GM21619 (cell line): ENCODE measurements at regions not wholly inside any gene's neighbourhood (a gene's known extent, or its start where the extent isn't known, plus 50 kb on each side); places are given as distances from the start of the nearest gene placed in this dataset.
"Not testable (repeated sequence)": the region's sequence is repeated elsewhere in the genome, so short reads cannot be mapped to it uniquely, and the experiment has no call there.

ENCODE experiments used
- ATAC-seq: cut with Tn5 transposase; IDR thresholded peaks from one replicate; pipeline ENCODE4 v1.9.1; 2021; ENCODE audit not compliant: unreplicated experiment

DNA sequence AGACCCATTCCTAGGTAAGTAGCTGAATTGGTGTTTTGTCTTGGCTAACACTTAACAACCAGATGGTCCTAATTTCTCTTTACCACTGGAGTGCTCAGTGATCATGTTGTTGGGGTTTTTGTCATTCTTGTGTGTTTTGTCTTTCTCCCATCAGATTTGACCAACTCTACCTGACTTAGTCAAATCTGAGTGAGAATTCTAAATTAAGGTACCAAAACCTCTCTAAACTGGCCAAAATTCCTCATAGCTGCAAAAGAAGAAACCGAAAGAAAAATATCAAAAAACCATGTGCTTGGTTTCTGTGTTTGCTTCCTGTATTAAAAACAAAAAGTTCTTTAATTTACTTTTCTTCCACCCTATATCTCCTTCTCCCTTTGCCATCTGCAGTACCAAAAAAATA lies 350.7 kb upstream of the SPHKAP start:
- ATAC-seq = no peak

DNA sequence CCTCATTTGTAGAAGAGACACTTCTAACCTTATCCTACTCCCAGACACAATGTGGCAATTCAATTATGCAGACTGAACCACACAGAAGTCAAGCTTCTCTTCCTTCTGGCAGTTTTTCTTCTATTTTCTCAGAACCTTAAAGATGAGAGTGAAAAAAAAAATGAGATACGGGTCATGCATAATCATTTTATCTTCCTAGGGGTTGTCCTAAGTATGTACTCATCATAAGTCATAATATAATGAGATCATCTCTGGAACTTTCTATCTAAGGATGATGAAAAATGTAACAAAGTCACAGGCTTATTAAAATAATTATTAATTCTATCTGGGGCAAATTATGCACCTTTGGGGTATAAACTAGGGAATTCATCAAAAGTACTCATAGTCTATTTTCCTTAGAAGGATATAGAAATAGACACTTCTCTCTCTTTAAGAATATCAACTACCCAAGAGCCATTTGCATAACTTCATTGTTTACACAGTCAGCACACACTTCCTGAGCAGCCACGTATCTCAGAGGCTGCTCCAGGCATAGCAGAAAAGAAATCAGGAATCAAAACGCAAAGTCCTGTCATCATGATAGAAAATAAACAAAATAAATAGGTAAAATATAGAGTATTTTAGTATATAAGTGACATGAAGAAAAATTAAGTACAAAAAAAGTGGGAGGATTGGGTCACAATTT lies 345.9 kb upstream of the SPHKAP start:
- ATAC-seq = no peak

DNA sequence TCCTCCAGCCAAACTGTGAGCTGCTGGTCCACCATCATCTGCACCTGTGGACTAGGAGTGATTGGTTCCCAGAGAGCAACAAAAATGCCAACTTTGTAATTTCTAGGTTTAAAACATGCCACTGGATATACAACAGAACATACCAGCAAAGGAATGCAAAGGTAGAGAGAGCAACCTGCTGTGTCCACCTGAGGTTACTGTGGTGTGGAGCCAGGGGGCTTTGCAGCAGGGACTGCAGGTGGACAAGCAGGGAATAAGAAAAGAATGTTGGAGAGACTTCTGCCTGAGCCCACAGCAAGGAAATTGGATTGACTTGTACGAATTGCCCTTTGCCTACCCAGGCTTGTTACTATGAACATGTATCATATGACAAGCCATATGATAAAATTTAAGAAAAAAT lies 345.2 kb upstream of the SPHKAP start:
- no peak for ATAC-seq

DNA sequence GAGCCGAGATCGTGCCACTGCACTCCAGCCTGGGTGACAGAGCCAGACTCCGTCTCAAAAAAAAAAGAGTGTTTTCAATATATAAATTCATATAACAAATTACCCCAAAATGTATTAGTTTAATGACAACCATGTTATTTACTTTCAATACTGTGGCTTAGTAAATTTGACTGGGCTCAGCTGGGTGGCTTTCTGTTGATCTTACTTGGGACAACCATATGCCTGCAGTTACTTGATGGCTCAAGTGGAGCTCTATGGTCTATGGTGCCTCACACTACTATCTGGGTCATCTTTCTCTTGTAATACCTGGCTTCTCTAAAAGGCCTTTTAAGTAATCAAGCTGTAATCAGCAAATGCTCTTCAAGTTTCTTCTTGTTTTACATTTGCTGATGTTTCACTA lies 341.5 kb upstream of the SPHKAP start:
- no peak for ATAC-seq

DNA sequence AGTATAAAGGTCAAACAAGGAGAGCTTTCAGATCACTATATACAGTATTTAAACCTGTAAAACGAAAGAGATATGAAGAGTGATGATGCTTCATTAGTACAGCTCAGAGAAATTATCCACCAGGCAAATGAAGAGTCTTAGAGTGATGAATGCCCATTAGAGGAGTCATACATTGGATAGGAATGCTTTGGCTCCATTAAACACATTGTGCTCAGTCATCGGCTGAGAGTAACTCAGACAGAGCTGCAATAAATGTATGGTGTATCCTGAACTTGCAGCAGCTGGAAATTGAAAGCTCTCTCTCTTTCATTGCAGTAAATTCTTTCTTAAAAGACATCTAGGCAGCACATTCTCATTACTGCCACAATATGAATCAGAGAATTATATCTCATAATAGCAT lies 340.8 kb upstream of the SPHKAP start:
- ATAC-seq = no peak

DNA sequence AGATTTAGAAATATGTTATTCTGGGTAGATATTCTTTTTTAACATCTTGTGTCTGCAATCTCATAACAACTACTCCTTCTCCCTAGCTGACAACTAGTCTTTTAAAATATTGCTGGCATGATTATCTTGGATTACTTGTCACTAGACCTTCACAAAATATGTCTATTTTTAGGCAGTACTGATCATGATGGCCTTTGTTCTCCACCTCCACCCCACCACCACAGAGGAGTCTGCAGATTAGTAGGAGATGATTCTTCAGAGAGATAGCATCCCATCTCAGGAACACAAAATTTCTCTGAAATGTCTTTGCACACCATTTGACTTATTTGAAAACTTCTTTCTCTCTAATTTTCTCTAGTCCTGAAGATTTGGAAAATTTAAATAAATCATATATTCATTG lies 338.1 kb upstream of the SPHKAP start:
- ATAC-seq = no peak

DNA sequence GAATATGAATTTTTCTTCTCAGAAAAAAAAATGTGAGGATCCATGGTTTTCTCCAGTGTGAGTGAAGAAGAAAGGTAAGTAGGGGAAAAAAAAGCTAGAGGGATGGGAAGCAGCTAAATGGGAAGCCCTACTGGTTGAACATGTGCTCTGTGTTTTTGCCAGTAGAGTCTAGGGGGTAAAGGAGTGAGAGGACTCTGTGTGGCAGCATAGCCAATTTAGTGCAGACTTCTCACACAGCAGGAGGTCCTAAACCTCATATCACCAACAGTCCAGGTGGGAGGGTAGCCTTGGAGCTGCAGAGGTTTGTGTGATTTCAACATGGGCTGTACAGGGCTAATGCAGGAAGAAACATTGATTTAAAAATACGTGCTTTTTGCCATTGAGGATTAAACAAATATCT lies 334.5 kb upstream of the SPHKAP start:
- no peak for ATAC-seq

DNA sequence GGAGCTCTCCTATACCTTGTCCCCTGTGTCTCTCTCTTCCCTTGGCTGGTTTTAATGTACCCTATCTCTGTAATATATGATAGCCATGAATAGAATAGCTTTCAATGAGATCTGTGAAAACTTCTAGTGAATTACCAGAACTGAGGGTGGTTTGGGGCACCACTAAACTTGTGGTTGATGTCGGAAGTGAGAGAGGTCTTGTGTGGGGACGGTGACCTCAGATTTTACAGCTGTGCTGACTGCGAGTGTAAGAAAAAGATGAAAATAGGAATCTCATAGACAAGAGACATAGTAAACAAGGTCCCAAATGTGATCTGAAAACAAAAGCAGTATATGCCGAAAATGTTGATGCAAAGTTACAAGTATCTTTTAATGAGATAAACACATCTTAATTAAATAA lies 332.0 kb upstream of the SPHKAP start:
- ATAC-seq = not testable (repeated sequence)

DNA sequence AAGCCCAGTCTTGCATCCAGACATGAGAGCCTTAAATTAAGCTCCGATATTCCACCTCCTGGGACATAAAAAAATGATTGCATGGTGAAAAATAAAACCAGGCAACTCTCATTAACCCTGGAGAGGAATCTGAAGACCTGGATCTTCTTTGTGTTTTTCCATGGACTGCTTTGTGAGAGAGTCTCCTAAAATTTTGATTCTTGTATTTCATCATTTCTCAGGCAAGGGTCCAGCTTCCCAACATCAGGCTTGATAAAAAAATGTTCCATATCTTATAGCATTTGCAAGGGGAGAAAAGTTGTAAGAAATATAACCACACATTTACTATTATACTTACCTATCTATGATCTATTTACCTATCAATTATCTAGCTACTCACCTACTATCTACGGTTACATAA lies 327.5 kb upstream of the SPHKAP start:
- ATAC-seq = no peak

DNA sequence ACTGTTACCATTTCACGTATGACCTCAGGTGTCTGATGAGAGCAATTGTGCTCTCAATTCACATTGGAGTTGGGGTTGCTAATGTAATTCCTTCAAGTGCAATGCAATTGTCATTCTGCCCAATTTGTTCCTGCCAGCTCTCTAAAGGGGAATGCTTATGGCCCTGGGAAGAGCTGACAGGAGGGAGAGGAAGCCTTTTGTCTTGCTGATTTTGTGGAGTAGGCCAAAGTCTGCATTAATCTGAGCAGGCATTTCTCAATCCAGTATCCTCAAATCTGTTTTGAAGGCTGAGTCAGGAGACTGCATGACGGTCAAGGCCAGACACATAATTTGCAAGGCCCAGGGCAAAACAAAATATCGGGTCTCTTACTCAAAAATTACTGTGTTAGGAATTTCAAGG lies 326.4 kb upstream of the SPHKAP start:
- ATAC-seq = no peak

DNA sequence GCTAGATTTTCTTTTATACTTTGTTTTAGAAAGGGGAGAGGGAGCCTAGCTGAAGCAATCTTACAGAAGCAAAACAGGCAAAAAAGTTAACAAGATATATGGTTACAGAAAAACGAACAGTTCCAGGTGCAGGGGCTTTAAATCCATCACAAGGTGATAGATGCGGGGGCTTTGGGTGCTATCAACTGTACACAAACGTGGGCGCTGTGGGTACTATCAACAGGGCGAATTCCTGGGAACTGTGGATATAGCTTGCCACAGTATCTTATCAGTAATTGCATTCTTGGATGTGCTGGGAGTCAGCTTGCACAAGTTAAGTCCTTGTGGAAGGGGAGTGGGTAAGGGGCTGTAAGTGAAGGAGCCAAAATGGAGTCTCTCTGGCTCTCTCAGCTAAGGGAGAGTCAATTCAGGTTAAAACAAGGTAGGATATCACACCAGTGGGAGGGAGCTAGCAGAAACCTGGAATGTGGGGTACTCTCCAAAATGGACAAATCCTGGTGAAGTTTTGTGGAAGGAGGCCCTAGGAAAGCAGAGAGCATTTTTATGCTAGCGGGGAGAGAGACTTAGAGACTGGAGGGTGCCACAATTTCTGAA lies 325.8 kb upstream of the SPHKAP start:
- no peak for ATAC-seq

DNA sequence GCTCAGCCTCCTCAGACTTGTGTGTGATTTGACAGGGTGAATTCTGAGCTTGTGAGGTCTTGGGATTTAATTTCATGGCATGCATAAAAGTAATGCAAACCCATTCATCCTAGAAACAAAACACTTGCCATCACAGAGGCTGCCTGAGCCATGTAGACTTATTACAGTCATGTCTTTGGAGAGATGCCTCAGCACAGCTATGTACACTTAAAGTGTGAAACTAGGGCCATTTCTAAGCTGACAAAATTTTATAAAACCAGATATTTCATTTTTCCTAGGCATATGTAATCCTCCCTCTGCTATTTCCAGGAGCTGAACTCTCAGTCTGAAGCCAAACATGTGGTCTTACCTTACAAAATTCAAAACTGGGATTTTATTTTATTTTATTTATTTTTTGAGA lies 322.2 kb upstream of the SPHKAP start:
- ATAC-seq = no peak

DNA sequence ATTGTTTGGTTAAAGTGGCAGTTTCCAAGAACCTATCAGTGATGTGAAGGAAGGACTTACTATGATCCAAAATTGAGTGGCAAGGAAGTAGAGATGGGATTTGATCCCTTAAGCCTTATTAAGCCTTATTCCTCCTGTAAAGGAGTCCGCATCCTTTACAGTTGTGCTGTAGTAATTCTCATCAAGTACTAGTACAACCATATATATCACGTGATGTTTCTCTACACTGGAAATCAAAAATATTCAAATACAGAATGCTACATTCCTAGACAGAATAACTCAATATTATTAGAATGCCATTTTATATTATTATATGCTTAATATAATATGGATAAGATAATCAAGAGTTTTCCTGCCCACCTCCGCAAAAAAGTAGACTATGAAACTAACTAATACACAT lies 312.4 kb upstream of the SPHKAP start:
- ATAC-seq = no peak

DNA sequence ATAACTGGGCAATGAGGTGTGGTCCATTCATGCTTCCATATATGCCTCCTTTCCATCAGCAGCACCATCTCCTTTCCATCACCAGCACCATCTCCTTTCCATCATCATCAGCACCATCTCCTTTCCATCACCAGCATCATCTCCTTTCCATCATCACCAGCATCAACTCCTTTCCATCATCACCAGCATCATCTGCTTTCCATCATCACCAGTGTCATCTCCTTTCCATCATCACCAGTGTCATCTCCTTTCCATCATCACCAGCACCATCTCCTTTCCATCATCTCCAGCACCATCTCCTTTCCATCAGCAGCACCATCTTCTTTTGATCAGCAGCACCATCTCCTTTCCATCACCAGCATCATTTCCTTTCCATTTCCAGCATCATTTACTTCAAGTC lies 297.5 kb upstream of the SPHKAP start:
- ATAC-seq = no peak

DNA sequence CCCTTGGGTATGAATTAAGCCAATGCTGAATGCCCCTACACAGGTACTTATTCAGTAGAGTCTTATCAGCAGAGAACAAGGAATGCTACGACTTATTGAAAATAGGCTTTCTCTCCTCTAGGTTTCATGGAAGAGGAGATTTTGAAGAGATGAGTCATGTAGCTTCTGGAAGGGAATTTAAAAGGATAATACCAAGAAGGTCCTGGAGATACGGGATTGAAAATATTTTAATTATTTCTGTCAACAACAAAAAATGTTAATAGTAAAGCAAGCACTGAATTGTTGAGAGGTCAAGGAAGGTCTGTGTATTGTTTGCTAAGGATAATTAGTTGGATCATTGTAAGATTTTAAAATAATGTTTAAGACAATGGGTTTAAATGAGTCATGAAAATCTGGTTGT lies 293.0 kb upstream of the SPHKAP start:
- no peak for ATAC-seq

DNA sequence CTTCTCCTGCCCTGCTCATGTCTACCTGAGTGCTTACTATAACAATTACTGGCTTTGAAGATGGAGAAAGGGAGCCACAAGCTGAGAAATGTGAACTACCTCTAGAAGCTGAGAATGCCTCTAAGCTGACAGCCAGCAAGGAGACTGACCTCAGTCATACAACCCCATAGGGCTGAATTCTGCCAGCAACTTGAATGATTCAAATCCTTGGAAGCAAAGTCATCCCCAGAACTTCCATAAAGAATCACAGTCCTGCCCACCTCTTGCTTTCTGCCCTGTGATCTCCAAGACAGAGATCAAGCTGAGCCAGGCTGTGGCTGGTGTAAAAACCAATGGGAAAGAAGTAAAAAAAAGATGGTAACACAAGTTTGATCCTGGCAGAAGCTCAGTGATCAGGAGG lies 288.2 kb upstream of the SPHKAP start:
- no peak for ATAC-seq

DNA sequence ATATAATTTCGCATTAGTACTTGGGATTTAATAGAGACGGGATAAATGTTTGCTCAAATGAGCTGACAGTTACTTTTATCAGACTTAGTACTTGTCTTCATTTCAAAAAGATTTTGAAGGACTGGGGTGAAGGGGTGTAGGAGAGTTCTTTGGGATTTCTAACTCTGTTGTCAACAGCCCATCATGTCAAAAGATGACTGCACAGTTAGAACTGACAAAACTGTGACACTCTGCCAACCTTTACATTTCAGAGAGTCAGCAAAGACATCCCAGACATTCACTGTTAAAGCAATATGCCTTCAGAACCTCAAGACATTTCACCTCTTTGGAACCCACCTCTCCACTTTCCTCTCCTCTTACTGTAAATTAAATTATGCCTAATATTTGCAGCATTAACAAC lies 285.4 kb upstream of the SPHKAP start:
- ATAC-seq = no peak

DNA sequence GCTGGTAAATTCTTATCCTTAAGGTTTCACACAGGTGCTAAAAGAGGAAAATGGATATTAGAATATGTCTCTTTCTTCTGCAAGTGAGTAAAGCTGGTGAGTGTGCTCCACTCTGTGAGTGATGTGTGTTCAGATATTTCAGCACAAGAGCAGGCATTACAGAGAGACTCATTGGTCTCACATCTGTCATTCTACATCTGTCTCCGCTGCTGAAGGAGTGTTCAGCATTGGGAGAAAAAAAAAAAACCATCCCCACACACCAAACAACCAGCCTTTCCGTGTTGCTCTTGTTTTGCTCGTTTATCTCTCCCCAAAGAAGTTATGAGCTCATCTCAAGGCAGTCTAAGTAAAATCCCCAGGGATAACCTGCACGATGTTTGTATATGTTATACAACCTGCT lies 283.9 kb upstream of the SPHKAP start:
- ATAC-seq = no peak

DNA sequence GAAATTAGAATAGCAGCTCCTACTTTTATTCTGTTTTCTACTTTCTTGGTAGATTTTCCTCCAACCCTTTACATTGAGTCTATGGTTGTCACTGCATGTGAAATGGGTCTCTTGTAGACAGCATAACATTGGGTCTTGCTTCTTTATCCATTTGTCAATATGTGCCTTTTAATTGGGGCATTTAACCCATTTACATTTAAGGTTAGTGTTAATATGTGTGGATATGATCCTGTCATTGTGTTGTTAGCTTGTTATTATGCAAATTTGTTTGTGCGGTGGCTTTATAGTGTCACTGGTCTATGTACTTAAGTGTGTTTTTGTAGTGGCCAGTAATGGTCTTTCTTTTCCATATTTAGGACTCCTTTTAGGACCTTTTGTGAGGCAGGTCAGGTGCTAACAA lies 276.9 kb upstream of the SPHKAP start:
- ATAC-seq = no peak

DNA sequence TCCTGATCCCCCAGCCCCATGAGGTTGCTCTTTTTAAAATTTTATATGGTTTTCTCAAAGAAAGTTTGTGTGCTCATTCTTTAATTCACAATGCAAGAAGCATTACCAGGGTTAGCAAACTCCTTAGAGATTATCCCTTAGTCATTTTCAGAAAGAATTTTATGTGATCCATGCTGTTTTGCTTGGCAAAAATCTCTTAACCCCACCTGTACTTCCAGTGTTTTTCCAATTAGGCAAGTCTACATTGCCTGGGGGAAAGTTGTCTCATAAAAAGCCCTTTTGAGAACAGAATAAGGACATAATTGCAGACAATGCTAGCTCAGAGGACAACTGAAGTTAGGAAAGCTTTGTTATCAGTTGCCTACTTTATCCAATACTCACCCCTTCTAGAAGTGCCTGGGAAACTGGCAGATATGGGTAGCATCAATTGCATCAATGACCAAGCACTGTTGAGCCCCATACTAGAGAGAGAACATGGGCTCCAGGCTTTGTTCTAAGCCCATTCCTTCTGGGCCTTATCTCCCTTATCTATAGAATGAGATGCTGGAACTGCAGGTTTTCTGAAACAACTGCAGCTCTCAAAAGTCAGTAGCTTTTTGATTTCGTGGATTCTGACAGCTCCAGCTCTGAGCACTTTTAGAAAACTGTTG lies 265.9 kb upstream of the SPHKAP start:
- ATAC-seq = no peak

DNA sequence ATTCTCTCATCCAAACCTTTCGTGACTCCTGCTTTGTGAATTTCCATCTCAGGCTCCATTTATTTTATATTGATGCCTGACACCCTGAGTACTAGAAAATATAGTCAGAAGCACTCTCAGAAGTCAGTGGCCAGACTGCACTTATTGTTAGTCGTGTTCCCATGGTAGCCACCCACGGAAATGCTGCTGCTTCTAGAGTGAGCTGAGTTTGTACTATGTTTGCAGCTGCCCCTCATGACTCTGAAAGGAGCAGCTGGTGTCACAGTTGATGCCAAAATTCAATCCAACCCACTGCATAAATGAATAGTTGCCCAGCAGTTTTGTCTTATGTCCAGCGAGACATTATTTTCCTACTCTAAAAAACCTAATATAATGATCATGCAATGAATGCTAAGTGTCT lies 265.2 kb upstream of the SPHKAP start:
- ATAC-seq = no peak

DNA sequence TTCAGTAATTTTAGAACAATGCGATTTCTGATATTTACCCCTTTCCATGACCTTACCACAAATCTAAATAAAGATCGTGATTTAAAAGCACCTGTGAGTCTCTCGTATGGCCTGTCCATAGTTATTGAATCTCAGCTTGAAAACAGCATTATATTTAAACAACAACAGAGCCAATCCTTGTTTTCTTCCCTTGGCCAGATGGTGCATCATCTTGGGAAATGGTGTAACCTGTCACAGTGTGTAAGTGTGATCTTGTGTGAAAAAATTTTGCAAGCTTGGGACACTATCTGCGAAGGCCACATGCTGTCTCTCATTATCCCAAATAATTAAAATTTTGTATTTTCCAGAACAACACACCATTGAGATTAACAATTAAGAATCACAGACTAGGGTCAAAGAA lies 262.7 kb upstream of the SPHKAP start:
- no peak for ATAC-seq

DNA sequence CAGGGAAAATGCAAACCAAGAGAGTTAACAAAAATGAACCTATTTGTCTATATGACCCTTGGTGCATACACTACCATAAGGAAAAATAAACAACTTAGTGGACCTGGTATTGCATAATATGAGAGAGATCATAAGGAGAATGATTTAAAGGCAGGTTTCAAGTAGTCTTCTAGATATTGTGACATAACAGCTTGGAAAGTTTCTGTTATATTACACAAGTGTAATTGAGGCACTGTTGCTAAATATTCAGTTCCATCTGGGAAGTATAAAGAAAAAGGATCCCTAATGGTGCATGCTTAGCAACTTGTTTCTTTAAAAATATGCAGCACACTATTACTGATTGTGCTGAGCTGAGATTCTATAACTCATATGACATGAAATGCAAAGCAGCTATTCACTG lies 252.2 kb upstream of the SPHKAP start:
- ATAC-seq = no peak
